AML-193 (cell line): ENCODE measurements at regions not wholly inside any gene's neighbourhood (a gene's known extent, or its start where the extent isn't known, plus 50 kb on each side); places are given as distances from the start of the nearest gene placed in this dataset.

Experiments
- DNase-seq, 2 experiments: peaks; one replicate each; lab custom pipeline; 2025; lab: John Stamatoyannopoulos, UW

DNA sequence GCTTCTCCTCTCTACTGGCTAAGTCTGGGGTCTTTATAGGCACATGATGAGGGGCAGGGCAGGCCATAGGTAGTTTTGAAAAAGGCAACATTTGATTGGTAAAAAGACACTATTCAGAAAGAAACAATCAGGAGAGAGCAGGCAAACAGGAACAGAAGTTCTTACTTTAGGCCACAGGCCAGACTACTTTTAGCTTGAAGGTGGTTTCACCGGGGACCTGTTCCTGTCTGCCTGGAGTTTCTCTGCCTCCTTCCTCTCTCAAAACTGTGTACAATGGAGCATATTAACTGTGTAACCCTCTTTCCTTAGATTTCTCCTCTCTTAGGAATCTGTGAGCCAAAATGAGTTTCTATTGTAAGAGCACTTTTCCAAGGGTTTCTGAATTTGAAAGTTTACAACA is 167.9 kb upstream of the AVPR1A start:
- no peak for DNase-seq

DNA sequence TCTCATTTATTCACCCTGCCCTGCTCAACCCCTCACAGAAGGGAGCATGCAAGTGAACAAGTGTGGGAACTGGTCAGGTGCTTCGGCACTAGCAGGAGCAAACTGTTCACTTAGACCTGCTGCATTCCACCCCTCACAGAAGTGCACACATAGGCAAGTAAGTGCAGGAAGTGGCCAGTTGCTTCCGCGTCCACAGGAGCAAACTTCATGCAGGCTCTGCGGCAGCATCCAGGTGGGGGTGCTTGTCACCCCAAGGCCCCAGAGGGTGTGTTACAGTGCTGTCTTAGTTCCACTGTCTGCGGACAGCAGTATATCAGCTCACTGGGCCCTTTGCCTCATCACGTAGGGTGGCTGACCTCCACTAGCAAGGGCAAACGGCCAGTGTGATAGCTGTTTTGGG is 167.3 kb upstream of the AVPR1A start:
- DNase-seq, result no peak

DNA sequence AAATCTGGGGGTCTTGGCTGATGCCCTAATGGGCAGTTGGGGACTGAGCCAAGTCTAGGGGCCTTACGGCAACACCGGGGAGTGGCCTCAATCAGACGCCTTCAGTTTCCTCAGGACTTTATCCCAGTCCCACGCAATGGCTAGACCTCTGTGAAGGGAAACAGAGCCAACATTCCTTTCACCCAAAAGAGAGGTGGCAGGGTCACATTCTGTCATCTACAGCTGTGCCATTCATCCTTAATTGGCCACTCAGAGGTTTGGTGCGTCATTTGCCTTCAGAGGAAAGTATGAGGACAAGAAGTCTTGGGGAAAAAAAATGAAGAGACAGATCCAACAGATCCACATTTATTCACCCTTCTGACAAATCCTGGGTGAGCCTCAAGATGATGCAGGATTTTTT is 166.9 kb upstream of the AVPR1A start:
- no peak for DNase-seq

DNA sequence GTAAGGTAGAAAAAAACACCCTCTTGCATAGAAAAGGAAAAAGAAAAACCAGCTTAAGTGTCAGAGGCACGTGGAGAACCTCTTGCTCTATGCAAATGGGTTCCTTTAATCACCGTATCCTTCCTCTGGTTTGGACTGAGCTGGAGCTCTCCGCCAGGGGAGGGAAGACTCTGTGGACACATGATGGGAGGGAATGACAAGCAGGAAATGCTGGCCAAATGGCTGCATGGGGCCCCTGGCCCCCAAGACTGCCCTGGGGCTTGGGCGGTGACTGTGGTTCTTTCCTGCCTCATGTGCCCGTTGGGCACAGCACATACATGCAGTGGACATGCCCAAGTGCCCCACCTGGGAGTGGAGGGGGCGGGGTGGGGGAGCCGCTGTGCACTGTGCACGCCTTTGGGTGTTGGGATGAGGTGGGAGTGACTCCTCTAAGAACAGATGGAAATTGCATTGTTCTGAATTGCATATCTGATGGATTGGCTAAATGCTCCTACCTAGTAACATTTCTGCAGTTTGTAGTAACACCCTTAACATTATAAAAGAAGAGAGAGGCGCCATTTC is 166.4 kb upstream of the AVPR1A start:
- no peak for DNase-seq

DNA sequence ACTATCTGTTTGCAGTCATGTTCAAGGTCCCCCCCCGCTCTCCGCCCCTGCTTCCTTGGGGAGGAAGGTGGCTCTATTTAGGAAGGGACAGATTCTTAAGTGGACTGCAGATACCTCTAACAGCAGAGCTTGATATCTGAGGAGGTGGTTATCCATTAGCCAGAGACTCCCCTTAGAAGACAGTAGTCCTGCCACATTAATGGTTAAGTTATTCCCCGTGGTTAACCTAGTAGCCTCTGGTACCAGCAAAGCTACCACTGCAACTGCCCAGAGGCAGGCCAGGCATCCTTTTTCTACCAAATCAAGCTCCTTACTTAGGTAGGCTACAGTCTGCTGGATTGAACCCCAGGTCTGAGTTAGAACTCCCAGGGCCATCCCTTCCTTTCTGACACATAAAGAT is 162.1 kb upstream of the AVPR1A start:
- no peak for DNase-seq

DNA sequence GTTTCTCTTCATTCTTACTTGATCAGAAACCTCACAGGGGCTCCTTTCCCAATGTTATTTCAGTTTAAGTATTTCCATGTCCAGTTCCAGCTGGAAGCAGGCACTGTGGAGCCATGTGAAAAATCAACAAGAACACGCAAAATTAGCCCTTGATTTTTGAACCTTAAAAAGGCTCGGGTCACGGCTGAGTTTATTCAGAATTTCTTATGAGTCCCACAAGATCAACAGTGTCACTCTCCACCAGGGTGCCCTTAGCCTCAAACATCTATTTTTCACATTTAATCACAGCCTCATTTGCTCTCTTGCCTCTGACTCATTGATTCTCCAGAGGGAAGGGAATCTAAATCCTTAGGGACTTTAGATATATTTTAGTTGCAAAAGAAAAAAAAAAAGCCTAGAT is 157.7 kb upstream of the AVPR1A start:
- DNase-seq, result no peak

DNA sequence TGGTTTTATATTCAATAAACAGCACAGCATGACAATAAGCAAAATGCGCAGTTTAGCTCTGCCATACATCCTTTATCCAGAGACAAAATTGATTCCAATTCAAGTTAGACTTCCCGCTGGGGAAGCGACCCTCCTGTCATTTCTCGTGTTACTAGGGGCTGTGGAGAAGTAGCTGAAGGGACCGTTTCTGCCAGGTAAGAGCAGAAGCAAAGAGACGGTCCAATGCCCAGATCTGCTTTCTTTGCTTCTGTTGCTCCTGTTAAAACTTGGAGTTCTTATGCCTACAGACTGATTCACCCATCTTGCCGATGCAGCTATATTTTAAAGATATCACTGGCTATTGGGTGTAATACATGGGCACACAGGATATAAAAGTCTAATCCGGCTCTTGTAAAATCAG is 156.8 kb upstream of the AVPR1A start:
- DNase-seq, result no peak

DNA sequence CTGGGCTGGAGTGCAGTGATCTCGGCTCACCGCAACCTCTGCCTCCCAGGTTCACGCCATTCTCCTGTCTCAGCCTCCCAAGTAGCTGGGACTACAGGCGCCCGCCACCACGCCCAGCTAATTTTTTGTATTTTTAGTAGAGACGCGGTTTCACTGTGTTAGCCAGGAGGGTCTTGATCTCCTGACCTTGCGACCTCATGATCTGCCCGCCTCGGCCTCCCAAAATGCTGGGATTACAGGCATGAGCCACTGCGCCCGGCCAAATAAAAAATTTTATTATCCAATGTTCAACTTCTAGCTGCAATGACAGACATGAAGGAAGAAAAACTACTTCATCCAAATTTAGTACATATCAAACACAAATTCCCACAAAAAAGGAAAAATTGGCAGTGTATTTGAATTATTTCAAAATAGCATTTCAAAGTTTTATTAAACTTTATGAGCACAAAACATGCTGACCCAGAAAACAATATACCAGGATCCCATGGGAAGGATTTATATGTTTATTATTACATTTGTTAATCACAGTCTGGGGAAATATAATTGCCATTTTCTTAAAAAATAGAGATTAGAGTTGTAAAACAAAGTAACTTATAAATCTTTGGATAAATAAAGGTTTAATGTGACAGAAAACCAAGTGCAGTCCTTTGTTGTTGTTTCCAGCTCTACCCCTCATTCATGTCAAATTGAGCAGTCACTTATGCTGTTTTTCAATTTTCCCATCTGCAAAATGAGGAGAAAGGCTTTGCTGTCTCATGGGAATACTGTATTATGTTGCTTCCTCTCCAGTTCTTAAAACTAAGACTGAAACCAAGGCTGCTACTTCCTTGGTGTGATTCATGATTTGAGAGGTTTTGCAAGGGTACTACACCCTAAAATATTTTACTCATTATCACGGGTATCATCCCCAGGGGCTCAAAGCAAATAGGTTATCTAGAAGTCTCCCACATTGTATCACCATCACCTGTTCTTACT is 155.2 kb upstream of the AVPR1A start:
- DNase-seq, result no peak

DNA sequence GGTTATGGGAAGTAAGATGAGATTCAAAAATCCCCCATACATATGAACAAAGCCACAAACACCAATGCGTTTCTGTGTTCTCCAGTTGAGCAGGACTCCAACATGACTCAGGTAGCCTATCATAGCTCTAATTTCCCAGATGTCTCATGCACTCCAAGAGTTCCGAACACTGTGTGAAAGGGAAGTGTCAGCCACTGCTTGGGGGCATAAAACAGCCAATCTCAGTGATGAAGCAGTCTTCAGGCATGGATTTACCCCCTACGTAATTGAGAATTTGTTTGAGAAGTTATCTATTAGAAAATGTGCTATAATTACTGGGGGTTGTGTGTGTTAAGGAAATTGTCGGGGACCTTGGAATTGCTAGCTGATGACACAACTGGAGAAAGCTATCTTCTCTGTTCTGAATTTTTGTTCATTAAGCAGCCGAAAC is 153.9 kb upstream of the AVPR1A start:
- DNase-seq, result no peak

DNA sequence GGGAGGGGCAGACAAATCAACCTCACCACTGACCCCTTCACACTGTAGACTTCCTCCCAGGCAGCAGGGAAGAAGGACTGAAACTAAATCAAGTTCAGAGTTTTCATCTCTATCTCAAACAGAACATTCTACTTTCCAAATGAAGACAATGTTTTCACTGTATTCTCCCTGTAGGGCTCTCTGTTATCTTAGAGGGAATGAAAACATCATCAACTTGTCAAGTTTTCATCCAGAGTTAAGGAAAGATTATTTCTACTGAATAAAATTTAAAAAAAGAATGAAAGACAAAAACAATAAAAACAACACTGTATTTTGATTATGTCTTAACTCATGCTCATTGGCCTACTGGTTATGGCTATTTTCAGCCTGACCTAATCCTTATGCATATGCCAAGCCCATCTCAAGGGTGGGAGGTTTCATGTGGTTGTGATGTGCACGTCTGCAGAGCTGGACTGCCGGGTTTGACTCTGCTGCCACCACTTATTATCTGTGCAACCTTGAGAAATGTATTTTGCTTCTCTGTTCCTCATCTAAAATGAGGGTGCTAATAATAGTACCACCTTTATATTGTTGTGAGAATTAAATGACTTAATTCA is 152.0 kb upstream of the AVPR1A start:
- no peak for DNase-seq

DNA sequence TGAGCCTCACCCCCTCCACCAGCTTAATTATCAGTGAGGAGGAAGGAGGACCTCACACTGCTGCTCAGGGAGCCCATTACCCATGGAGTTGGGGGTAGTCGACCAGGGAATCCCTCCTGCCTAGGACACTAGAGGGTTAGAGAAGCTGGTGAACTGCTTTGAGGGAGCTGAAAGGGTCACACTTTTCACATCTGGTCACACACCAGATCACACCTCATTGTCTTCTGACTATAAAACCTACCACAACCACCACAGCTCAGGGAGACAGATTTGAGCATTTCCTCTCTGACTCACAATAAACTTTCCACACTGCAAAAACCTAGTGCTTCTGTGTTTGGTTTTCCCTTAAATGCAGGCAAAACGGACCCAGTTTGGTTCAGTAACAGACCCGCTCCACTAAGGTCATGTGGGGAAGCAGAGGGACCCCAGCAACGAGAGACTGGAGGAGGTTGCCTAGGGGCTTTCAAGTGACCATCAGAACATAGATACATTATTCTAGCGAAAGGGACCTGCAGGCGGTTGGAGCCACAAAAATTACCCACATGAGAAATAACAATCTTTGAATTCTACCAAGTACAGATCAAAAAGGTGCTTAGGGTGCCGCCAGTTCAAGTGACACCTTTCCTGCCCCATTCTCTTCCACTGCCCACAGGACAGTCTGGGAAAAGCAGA is 151.4 kb upstream of the AVPR1A start:
- no peak for DNase-seq

DNA sequence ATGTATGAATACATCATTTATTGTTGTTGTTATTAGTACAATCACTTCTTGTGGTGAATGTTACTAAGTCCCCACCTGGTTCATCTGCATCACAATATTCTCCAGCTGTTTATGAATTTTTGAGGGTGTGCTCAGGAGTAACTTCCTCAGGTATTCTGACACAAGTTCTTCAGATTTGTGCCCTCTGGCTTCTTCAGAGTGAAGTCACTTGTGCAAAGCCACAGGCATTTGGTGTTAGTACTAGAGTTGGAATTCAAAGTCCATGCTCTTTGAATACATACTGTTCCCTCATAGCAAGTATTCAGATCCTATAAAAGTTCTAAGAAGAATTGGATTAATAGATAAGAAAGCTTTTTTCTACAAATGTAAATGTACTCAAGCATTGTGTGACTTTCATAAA is 150.3 kb upstream of the AVPR1A start:
- DNase-seq, result no peak

DNA sequence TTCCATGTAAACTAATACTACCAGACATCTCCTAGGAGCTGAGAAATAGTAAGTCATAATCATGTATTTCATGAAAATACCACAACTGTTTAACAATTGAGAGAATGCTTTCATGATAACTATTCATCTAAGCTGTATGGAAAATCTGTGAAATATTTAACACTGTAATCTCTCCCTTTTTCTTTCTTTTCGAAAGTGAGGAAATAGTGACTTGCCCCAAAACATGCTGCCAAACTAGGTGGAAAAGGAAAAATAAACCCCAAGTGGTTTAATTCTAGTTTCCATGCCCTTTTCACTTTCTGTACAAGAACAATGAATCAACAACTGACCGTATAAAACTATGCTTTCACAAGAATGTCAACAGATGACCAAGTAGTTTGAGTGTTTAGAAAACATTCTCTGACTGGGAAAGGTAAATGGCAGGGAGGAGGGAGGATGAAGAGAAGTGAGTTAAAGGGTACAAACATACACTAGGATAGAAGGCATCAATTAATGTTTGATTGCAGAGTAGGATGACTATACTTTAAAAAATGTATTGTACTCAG is 147.5 kb upstream of the AVPR1A start:
- no peak for DNase-seq

DNA sequence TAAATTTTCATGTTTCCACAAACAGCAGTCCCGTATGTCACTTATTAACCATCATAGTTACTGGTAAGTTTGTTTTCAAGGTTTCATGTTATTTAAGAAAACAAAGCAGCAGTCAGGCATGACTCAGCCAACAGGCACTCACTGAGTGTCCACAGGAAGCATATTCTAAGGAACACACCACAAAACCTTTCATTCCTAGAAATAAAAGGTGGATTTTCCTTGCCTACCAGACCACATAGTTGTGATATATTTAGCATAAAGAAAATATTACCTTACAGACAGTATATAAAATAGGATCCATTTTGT is 143.3 kb upstream of the AVPR1A start:
- DNase-seq, result no peak

DNA sequence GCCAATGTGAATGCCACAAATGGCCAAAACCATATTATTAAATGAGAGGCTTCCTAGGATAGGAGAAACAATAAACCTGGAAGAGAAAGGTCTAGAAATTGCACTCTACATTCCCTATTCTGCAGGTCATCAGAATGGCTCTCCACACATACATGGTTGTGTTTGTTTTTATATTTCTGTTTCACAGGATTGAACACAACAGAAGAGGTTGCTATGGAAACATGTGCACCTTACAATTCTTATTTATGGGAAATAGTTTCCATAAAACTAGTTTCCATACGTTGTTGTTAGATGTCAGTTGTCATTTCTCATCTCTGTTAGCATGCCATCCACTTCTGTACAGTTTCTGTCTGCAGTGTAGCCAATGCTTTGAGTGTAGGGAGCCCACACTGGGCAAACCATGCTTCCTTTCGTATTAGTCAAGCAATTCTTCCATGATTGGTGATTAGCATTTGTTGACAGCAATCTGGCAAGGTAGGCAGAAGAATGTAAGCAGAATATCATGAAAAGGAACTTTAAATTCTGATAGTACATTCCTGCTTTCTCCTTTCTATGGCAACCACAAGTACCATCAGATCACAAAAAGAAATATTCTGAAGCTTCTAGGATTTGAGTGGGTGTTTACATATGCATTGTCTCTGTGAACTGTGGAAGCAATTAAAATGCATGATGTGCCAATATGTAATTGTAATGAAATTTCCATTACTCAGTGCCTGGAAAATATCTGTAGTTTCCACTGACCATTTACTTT is 141.6 kb upstream of the AVPR1A start:
- no peak for DNase-seq

DNA sequence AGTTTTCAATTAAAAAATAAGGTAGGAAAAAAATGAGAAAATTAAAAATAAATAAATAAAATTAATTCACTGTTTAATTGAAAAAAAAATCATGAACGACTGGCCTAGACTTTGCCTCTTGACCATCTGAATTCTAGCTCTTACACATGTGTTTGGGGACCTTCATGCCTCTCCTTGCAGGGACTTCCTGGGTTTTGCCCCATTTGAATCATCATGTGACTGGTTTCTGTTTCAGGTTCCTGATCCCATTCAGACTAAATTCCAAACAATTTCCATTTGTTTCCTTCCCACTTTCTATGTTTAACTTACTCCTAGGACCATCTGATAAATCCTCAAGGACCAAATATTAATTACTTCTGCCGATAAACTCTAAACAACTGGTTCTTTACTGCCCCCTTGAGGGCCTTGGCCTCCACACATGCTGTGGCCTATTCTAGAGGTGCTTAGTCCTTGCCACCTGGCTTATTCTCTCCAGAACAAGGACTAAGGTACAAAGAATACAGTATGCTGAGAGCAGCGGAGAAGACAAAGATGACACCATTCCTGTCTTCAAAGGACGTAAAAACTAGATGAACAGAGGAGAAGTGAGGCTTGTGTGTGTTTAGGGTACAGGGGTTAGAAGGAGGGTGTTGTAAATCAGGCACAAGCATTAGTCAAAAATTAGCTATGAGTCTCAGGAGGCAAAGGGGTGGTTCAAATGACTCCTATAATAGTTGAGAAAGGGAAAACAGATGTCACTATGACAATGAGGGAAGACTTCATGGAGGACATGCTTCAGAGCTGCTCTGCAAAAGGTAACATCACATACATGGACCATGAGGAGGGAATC is 125.8 kb upstream of the AVPR1A start:
- DNase-seq, result peak; percentile 16 to 42

DNA sequence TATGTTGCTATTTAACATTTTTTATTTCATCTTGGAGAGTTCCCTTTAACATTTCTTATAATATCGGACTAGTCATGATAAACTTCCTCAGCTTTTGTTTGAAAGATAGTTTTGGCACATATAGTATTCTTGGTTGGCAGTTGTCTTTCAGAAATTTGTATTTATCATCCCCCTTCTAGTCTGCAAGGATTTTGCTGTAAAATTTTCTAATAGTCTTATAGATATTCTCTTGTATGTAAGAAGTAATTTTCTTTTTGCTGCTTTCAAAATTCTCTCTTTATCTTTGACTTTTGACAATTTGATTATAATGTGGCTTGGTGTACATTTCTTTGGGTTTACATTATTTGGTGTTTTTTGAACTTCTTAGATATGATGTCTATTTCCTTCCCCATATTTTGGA is 116.0 kb upstream of the AVPR1A start:
- DNase-seq, result no peak

DNA sequence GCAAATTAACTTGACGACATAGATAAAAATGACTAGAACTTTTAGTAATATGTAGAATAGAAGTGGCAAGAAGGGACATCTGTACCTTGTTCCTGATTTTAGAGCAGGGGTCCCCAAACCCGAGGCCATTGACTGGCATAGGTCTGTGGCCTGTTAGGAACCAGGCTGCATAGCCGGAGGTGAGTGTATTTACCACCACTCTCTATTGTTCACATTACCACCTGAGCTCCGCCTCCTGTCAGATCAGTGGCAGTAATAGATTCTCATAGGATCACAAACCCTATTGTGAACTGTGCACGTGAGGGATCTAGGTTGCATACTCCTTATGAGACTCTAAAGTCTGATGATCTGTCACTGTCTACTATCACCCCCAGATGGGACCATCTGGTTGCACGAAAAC is 113.6 kb upstream of the AVPR1A start:
- no peak for DNase-seq

DNA sequence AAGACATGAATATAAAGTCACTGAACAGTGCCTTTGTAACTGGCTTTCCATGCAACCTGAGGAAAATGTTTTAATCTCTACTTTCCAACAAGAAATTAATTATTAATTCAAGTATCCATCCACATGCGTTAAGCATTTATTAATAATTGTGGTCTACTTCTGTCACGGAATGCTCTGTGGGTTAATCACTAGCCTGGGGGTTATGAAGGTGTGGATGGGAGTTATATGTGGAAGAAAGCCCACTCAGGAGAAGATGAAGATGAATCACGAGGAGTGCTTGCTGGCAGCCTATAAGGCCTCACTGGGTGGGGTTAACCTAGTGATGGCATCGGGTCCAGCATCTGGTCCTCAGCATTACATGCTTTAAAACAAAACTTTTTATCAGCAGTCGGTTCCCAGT is 99.5 kb upstream of the AVPR1A start:
- no peak for DNase-seq

DNA sequence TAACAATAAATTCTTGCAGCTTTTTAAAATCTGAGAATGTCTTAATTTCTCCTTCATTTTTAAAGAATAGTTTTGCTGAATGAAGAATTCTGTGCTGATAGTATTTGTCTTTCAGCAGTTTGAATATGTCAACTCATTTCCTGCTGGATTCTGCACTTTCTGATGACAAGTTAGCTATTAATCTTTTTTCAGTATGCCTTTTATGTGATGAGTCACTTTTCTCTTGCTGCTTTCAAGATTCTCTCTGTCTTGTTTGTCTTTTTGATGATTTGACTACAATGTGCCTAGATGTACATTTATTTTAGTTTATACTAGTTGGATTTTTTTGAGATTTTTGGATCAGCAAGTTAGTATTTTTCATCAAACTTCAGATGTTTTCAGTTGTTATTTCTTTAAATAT is 87.9 kb upstream of the AVPR1A start:
- no peak for DNase-seq

DNA sequence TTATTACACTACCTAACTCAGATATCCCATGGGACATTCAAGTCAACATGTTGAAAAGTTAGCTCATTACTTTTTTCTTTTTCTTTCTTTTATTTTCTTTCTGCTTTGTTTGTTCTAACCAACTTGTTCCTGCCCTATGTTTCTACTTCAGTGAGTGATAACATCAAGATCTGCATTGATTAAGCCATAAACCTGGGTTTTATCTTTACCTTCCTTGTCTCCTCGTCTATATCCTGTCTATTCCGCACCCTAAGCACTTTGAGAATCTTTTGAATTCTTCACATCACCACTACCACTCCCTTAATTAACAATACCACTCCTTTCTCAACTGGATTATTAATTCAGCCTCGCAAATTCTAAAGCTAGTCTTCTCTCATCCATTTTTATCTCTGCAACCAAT is 81.9 kb upstream of the AVPR1A start:
- no peak for DNase-seq
